ENCODE measurements at regions not wholly inside any gene's neighbourhood (a gene's known extent, or its start where the extent isn't known, plus 50 kb on each side); places are given as distances from the start of the nearest gene placed in this dataset.
"Not testable (repeated sequence)": the region's sequence is repeated elsewhere in the genome, so short reads cannot be mapped to it uniquely, and the experiment has no call there.

DNA sequence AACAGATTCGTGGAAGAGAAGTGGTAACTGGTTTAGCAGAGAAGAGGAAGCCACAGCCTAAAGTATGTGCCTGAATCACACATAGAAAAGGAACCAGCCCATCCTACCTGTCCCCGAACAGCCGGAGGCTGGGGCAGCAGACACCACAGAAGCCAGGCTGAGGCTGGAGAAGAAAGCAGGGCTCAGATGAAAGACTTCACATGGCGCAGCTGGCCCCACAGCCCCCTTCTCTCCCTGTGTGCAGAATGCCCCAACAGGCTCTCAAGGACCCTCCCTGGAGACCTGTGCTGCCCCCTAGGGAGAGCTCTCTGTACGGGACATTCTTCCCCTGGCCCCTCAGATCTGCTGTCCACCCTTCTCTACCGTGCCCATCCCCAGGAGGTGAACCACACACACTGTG is 83.5 kb upstream of the RAB12 start:
- intact Hi-C loops (cut with DNase I): no loop called here
- no peak for DNase-seq
- ATAC-seq (ENCODE audit: poor library complexity): no peak

GRCh38 chr18:8526332-8526731 is 82.9 kb upstream of the RAB12 start:
- DNase-seq (no peak), ATAC-seq (ENCODE audit: poor library complexity) (no peak)
- intact Hi-C loops (cut with DNase I): no loop called here

DNA sequence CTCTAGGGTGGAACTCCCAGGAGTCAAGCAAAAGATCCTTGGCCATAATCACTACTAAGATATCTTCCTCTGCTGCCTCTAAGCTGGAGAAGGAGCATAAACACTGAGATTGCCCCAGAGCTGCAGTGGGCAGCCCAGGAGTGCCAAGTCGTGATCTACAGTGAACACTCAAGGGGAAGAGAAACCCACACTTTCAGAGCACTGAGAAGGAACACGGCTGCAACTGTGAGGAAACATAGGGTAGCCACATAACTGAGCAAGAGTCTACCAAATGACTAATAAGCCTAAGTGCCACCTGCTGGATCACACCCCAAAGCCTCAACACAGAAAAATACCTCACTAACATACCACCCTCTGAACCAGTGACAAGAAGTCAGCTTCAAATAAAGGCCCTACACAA is 79.6 kb upstream of the RAB12 start:
- intact Hi-C loops (cut with DNase I): no loop called here
- ATAC-seq (ENCODE audit: poor library complexity): no peak

GRCh38 chr18:8531084-8531483 is 78.2 kb upstream of the RAB12 start:
- ATAC-seq (ENCODE audit: poor library complexity); intact Hi-C loops (cut with DNase I); DNase-seq: not testable (repeated sequence)

More for the DNA sequence above, 79.6 kb upstream of the RAB12 start:
- no peak for DNase-seq

GRCh38 chr18:8536231-8536630 is 73.0 kb upstream of the RAB12 start:
- intact Hi-C loops (cut with DNase I): no loop called here
- no peak for DNase-seq
- ATAC-seq (ENCODE audit: poor library complexity): no peak

DNA sequence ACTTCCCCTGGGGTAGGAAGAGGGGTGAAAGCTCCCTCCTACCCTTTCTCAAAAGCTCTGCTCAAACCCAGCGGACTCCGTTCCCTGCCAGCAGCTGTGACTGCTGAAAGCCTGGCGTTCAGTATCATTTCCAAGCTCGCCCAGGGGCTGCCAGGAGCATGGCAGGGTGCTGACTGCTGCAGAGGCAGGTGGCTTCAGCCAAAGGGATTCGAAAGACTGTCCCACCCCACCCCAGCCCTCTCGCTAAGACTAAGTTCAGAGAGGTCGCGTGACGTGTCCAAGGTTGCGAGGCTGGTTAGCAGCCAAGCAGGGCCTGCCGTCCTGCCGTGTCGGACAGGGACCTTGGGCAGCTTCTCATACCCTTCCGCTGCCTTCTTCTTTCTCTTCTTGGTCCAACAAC is 72.3 kb upstream of the RAB12 start:
- intact Hi-C loops (cut with DNase I): no loop called here
- ATAC-seq (ENCODE audit: poor library complexity): peak; percentile 55
- no peak for DNase-seq

- DNase-seq (no peak), ATAC-seq (ENCODE audit: poor library complexity) (no peak)
- intact Hi-C loops (cut with DNase I): no loop called here
These were observed 71.8 kb upstream of the RAB12 start for GRCh38 chr18:8537400-8537799.

DNA sequence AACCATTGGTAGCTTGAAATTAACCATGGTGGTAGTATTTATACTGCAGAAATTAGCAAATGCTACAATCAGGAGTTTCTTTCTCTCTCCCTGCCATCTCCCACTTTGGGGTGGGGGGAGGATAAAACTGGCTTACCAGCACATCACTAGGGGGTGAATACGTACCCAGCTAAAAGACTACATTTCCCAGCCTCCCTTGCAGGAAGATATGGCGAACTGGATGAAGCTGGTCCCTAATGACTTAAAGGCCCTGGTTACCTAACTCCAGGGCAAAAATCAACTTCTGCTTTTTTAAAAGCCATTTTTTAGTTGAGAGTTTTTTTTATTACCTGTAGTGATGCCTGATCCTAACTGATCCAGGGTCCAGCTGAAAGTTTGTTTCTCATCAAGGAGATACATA is 70.3 kb upstream of the RAB12 start:
- DNase-seq (no peak), ATAC-seq (ENCODE audit: poor library complexity) (no peak)
- intact Hi-C loops (cut with DNase I): no loop called here

DNA sequence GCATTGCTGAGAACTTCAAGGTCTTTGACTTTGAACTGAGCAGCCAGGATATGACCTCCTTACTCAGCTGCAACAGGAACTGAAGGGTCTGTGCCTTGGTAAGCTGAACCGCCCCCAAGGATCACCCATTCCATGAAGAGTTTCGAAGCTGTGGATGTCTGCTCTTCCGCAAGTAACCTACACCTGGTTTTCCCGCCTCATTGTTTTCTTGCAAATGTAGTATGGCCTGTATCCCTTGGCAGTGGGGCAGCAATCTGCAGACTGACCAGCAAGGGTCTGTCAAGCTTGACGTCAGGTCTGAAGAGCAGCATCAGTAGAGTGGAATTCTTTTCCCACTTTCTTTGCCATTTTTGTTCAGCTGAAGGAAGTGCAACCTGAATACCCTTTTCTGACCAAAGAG is 62.6 kb upstream of the RAB12 start:
- intact Hi-C loops (cut with DNase I): no loop called here
- no peak for DNase-seq
- ATAC-seq (ENCODE audit: poor library complexity): no peak

GRCh38 chr18:8548186-8548585 is 61.1 kb upstream of the RAB12 start:
- no peak for DNase-seq
- intact Hi-C loops (cut with DNase I): no loop called here
- no peak for ATAC-seq (ENCODE audit: poor library complexity)

- intact Hi-C loops (cut with DNase I): no loop called here
These were observed 59.9 kb upstream of the RAB12 start for GRCh38 chr18:8549254-8549757.

GRCh38 chr18:8552151-8552550 is 57.1 kb upstream of the RAB12 start:
- no peak for ATAC-seq (ENCODE audit: poor library complexity)

More at GRCh38 chr18:8549254-8549757, 59.9 kb upstream of the RAB12 start:
- DNase-seq: no peak
- no peak for ATAC-seq (ENCODE audit: poor library complexity)

DNA sequence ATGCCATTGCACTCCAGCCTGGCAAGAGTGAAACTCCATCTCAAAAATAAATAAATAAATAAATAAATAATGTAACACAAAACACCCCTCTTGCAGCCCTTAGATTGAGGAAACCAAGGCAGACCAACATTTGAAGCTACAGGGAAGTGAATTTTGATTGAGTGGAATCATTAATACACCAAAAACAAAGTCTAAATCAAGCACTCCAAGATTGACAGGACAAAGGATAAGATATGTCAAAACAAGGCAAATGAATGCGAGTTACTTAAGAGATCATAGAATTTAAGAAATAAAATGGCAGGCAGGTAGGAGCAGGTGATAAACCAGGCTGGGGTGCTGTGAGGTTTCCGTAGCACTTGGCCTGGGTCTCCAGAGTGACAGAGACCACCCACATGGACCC is 54.9 kb upstream of the RAB12 start:
- ATAC-seq (ENCODE audit: poor library complexity) (no peak), DNase-seq (no peak)
- intact Hi-C loops (cut with DNase I): no loop called here

More at GRCh38 chr18:8552151-8552550, 57.1 kb upstream of the RAB12 start:
- no peak for DNase-seq
- intact Hi-C loops (cut with DNase I): no loop called here

- intact Hi-C loops (cut with DNase I): no loop called here
- DNase-seq (no peak), ATAC-seq (ENCODE audit: poor library complexity) (no peak)
These were observed 52.8 kb upstream of the RAB12 start for GRCh38 chr18:8556424-8556823.

Measured in Right ventricle myocardium superior (tissue), 1 donor.